Naive thymus-derived CD4-positive, alpha-beta T cell (primary cell): ENCODE measurements at regions not wholly inside any gene's neighbourhood (a gene's known extent, or its start where the extent isn't known, plus 50 kb on each side); places are given as distances from the start of the nearest gene placed in this dataset.

Experiments used
- ATAC-seq: fragments of 150-1000 bp; cut with Tn5 transposase; 2 replicates; pipeline ENCODE4 v1.10.0; 2021; ENCODE audit warnings: mild to moderate bottlenecking, moderate library complexity
- CTCF ChIA-PET: fragments of 350-600 bp; sonication (Branson Sonifier 250); formaldehyde crosslinking; loops from one replicate; lab custom pipeline; 2021; ENCODE audit warnings: antibody characterized with exemption; lab: Charles Lee
- POLR2A ChIA-PET: fragments of 350-600 bp; sonication (Branson Sonifier 250); formaldehyde crosslinking; loops from one replicate; lab custom pipeline; 2021; ENCODE audit warnings: antibody characterized with exemption, inconsistent platforms; lab: Charles Lee
- DNase-seq, 9 donors: peaks; one replicate each; pipeline versions ENCODE4 v3.0.0 to v3.0.0-alpha.2; 2020 to 2022; ENCODE audit warnings: mixed read lengths in 1 of 9
- H3K27ac ChIP-seq: one replicate; pipeline ENCODE4 v1.7.0; 2013; ENCODE audit warnings: mild to moderate bottlenecking, low read depth, low read length, moderate library complexity
- H3K27me3 ChIP-seq, 2 donors: one replicate each; pipeline ENCODE4 v1.7.0; 2013; ENCODE audit warnings: low read length in 2 of 2, mild to moderate bottlenecking in 2 of 2, moderate library complexity in 2 of 2; ENCODE audit not compliant: control insufficient read depth in 2 of 2, insufficient read depth in 2 of 2
- H3K36me3 ChIP-seq, 3 experiments: 1 replicate in 2 of 3; 2 replicates in 1 of 3; pipeline ENCODE4 v1.7.0; 2013; ENCODE audit warnings: low read length in 3 of 3, mild to moderate bottlenecking in 3 of 3, moderate library complexity in 1 of 3; ENCODE audit not compliant: insufficient read depth in 3 of 3, control insufficient read depth in 2 of 3
- H3K4me1 ChIP-seq, 2 donors: one replicate each; pipeline ENCODE4 v1.7.0; 2013; ENCODE audit warnings: low read length in 2 of 2, mild to moderate bottlenecking in 2 of 2, moderate library complexity in 1 of 2; ENCODE audit not compliant: control insufficient read depth in 2 of 2, insufficient read depth in 2 of 2
- H3K4me3 ChIP-seq: 2 replicates; pipeline ENCODE4 v1.7.0; 2013; ENCODE audit warnings: mild to moderate bottlenecking, low read length
- H3K9me3 ChIP-seq, 3 experiments: 1 replicate in 2 of 3; 2 replicates in 1 of 3; pipeline ENCODE4 v1.7.0; 2013; ENCODE audit warnings: low read length in 3 of 3; ENCODE audit not compliant: control insufficient read depth in 2 of 3
- H3K27ac Mint-ChIP-seq, 9 donors: one replicate each; pipeline ENCODE4 v1.8.0; 2020 to 2022; ENCODE audit warnings: mixed read lengths in 9 of 9, mild to moderate bottlenecking in 8 of 9, moderate library complexity in 5 of 9, inconsistent platforms in 2 of 9
- H3K27me3 Mint-ChIP-seq, 5 donors: one replicate each; pipeline ENCODE4 v1.8.0; 2021 to 2022; ENCODE audit warnings: mixed read lengths in 5 of 5, mild to moderate bottlenecking in 1 of 5
- H3K36me3 Mint-ChIP-seq, 5 donors: one replicate each; pipeline ENCODE4 v1.8.0; 2020 to 2022; ENCODE audit warnings: mixed read lengths in 5 of 5, mild to moderate bottlenecking in 3 of 5, inconsistent platforms in 1 of 5
- H3K4me1 Mint-ChIP-seq, 7 donors: one replicate each; pipeline ENCODE4 v1.8.0; 2020 to 2022; ENCODE audit warnings: mixed read lengths in 7 of 7, mild to moderate bottlenecking in 3 of 7, inconsistent platforms in 1 of 7
- H3K4me3 Mint-ChIP-seq, 10 donors: one replicate each; pipeline ENCODE4 v1.8.0; 2020 to 2022; ENCODE audit warnings: mild to moderate bottlenecking in 10 of 10, mixed read lengths in 10 of 10, moderate library complexity in 6 of 10, inconsistent platforms in 2 of 10
- H3K9me3 Mint-ChIP-seq, 11 donors: one replicate each; pipeline ENCODE4 v1.8.0; 2020 to 2022; ENCODE audit warnings: mixed read lengths in 11 of 11, mild to moderate bottlenecking in 4 of 11, inconsistent platforms in 1 of 11, moderate library complexity in 1 of 11
- intact Hi-C, 2 donors: fragments of 100-400 bp; cut with micrococcal nuclease; formaldehyde crosslinking; loops; one replicate each; pipeline ENCODE4 v1.15.1; 2023

GRCh38 chrX:149151805-149152757 lies 353.0 kb downstream of the IDS start:
- Histone ChIP-seq H3K4me1 (no peaks in the 10 kb centered on the region), H3K4me3 (no peak overlapping the region), H3K27ac (no peak overlapping the region), H3K9me3 (no peaks in the 10 kb centered on the region), H3K36me3 (no peaks in the 10 kb centered on the region), H3K27me3 (no peaks in the 10 kb centered on the region)
- H3K27ac Mint-ChIP-seq: no peak overlapping the region
- no peak for ATAC-seq
- DNase-seq: no peak
- no peaks in the 10 kb centered on the region for H3K36me3 Mint-ChIP-seq
- H3K4me1 Mint-ChIP-seq: no peaks in the 10 kb centered on the region
- intact Hi-C loops: no loop called here
- ChIA-PET POLR2A (no interaction called here), CTCF (no interaction called here)
- no peak overlapping the region for H3K4me3 Mint-ChIP-seq
- no peaks in the 10 kb centered on the region for H3K27me3 Mint-ChIP-seq
- H3K9me3 Mint-ChIP-seq: peaks cover 0 to 3% (median 0%) of the 10 kb centered on the region in 11 donors

GRCh38 chrX:149145845-149146285 lies 359.2 kb downstream of the IDS start:
- H3K36me3 Mint-ChIP-seq: no peaks in the 10 kb centered on the region
- Histone ChIP-seq H3K27me3 (no peaks in the 10 kb centered on the region), H3K4me3 (no peak overlapping the region), H3K36me3 (no peaks in the 10 kb centered on the region), H3K9me3 (no peaks in the 10 kb centered on the region), H3K4me1 (no peaks in the 10 kb centered on the region), H3K27ac (no peak overlapping the region)
- no peak for DNase-seq
- no peak for ATAC-seq
- H3K27me3 Mint-ChIP-seq: no peaks in the 10 kb centered on the region
- H3K9me3 Mint-ChIP-seq: peaks cover 0 to 3% (median 0%) of the 10 kb centered on the region in 11 donors
- H3K4me1 Mint-ChIP-seq: no peaks in the 10 kb centered on the region
- ChIA-PET CTCF (no interaction called here), POLR2A (no interaction called here)
- H3K4me3 Mint-ChIP-seq: no peak overlapping the region
- intact Hi-C loops: no loop called here
- no peak overlapping the region for H3K27ac Mint-ChIP-seq

- ATAC-seq (no peak), DNase-seq (no peak)
- Mint-ChIP-seq H3K27me3 (peaks cover 0 to 3% (median 0%) of the 10 kb centered on the region in 5 donors), H3K27ac (no peak overlapping the region), H3K4me1 (no peaks in the 10 kb centered on the region), H3K36me3 (no peaks in the 10 kb centered on the region), H3K4me3 (no peak overlapping the region), H3K9me3 (peaks cover 0 to 3% (median 0%) of the 10 kb centered on the region in 11 donors)
- intact Hi-C loops: no loop called here
- ChIA-PET POLR2A (no interaction called here), CTCF (no interaction called here)
- Histone ChIP-seq H3K4me1 (no peaks in the 10 kb centered on the region), H3K9me3 (no peaks in the 10 kb centered on the region), H3K27ac (no peak overlapping the region), H3K27me3 (no peaks in the 10 kb centered on the region), H3K4me3 (no peak overlapping the region), H3K36me3 (no peaks in the 10 kb centered on the region)
These were observed 373.3 kb downstream of the IDS start for GRCh38 chrX:149131774-149132173.

DNA sequence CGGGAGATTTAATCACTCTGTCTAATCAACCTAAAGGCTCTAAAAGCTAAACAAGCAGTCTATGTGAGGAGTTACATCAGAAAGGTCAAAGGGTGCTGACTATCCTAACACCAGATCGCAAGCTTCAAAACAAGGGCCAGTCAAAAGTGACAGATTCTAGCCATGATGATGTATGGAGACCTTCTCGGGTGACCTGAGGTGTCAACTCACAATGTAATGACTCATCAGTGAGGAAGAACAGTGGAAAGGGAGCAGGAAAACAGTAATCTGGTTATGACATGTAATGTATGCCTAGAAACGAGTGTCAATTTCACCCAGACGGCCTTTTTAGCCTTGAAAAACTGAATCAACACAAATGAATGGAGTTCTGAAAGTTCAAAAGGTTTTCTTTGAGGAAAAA lies 375.3 kb downstream of the IDS start:
- ATAC-seq: no peak

DNA sequence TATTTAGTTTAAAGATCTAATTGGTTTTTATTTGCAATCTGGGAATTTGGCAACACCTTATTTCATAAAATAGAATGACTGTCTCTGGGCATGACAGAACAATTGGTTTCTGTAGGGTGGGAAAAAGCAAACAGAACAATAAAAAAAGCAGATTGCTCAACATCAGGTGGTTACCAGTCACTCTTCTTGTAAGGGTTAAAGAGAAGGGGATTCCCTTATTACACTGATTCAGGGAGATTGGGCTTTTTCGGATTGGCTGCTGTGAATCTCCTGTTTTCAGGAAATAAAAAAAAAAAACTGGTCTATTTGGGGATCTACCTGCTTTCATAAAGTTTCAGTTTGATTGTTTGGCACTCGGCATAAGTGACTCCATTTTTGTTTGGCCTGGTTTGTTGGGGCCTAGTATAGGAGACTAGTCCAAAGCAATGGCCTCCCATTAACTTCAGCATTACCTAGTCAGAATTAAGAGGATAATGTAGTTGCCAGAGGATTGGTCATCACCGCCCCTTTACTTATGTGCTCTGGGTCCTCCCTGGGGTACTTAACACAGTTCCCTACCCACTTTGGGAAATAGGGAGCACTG lies 380.5 kb downstream of the IDS start:
- no peaks in the 10 kb centered on the region for H3K36me3 Mint-ChIP-seq
- Histone ChIP-seq H3K4me1 (no peaks in the 10 kb centered on the region), H3K9me3 (no peaks in the 10 kb centered on the region), H3K36me3 (no peaks in the 10 kb centered on the region), H3K27me3 (no peaks in the 10 kb centered on the region), H3K4me3 (no peak overlapping the region), H3K27ac (no peak overlapping the region)
- H3K4me3 Mint-ChIP-seq: no peak overlapping the region
- no peak for ATAC-seq
- peaks cover 0 to 5% (median 0%) of the 10 kb centered on the region in 5 donors for H3K27me3 Mint-ChIP-seq
- CTCF ChIA-PET: no interaction called here
- DNase-seq: no peak
- H3K27ac Mint-ChIP-seq: no peak overlapping the region
- peaks cover 0 to 3% (median 0%) of the 10 kb centered on the region in 11 donors for H3K9me3 Mint-ChIP-seq
- POLR2A ChIA-PET: no interaction called here
- H3K4me1 Mint-ChIP-seq: no peaks in the 10 kb centered on the region
- intact Hi-C loops: no loop called here

More for the DNA sequence above, 375.3 kb downstream of the IDS start:
- ChIA-PET POLR2A (no interaction called here), CTCF (no interaction called here)
- no peak overlapping the region for H3K27ac ChIP-seq
- no peak for DNase-seq
- H3K4me1 ChIP-seq: no peaks in the 10 kb centered on the region
- H3K27me3 Mint-ChIP-seq: no peaks in the 10 kb centered on the region
- H3K27ac Mint-ChIP-seq: no peak overlapping the region
- no peaks in the 10 kb centered on the region for H3K9me3 ChIP-seq
- no peaks in the 10 kb centered on the region for H3K4me1 Mint-ChIP-seq
- H3K4me3 Mint-ChIP-seq: no peak overlapping the region
- intact Hi-C loops: no loop called here
- H3K36me3 ChIP-seq: no peaks in the 10 kb centered on the region
- no peak overlapping the region for H3K4me3 ChIP-seq
- peaks cover 0 to 3% (median 0%) of the 10 kb centered on the region in 11 donors for H3K9me3 Mint-ChIP-seq
- no peaks in the 10 kb centered on the region for H3K36me3 Mint-ChIP-seq
- no peaks in the 10 kb centered on the region for H3K27me3 ChIP-seq

- H3K36me3 Mint-ChIP-seq: no peaks in the 10 kb centered on the region
- ATAC-seq (no peak), DNase-seq (no peak)
- H3K4me1 Mint-ChIP-seq: no peaks in the 10 kb centered on the region
- Histone ChIP-seq H3K27ac (no peak overlapping the region), H3K4me3 (no peak overlapping the region), H3K4me1 (no peaks in the 10 kb centered on the region), H3K9me3 (no peaks in the 10 kb centered on the region), H3K36me3 (no peaks in the 10 kb centered on the region), H3K27me3 (no peaks in the 10 kb centered on the region)
- POLR2A ChIA-PET: no interaction called here
- no peaks in the 10 kb centered on the region for H3K9me3 Mint-ChIP-seq
- H3K4me3 Mint-ChIP-seq: no peak overlapping the region
- no peak overlapping the region for H3K27ac Mint-ChIP-seq
- H3K27me3 Mint-ChIP-seq: peaks cover 0 to 5% (median 0%) of the 10 kb centered on the region in 5 donors
- intact Hi-C loops: no loop called here
- CTCF ChIA-PET: no interaction called here
These were observed 383.7 kb downstream of the IDS start for GRCh38 chrX:149121206-149121920.
